Liver (tissue), 8 donors: ENCODE measurements at regions not wholly inside any gene's neighbourhood (a gene's known extent, or its start where the extent isn't known, plus 50 kb on each side); places are given as distances from the start of the nearest gene placed in this dataset.

Source experiments
- DNase-seq: peaks from one replicate; pipeline ENCODE4 v3.0.0-alpha.2; 2017; ENCODE audit warnings: low spot score
- H3K27ac ChIP-seq, 2 donors: one replicate each; pipeline ENCODE4 v1.7.0; 2013; ENCODE audit warnings: inconsistent platforms in 2 of 2, low read length in 2 of 2, control low read depth in 1 of 2, low read depth in 1 of 2, mild to moderate bottlenecking in 1 of 2
- H3K27me3 ChIP-seq, 4 donors: one replicate each; pipeline versions ENCODE4 v1.6.1 to v1.7.0; 2013; ENCODE audit warnings: low read length in 3 of 4, inconsistent platforms in 1 of 4, mild to moderate bottlenecking in 1 of 4, moderate library complexity in 1 of 4; ENCODE audit not compliant: control insufficient read depth in 4 of 4, insufficient read depth in 4 of 4
- H3K36me3 ChIP-seq, 4 donors: one replicate each; pipeline versions ENCODE4 v1.6.1 to v1.7.0; 2013; ENCODE audit warnings: low read length in 3 of 4, mild to moderate bottlenecking in 3 of 4, low read depth in 1 of 4, moderate library complexity in 1 of 4; ENCODE audit not compliant: control insufficient read depth in 4 of 4, insufficient read depth in 3 of 4
- H3K4me1 ChIP-seq, 4 donors: one replicate each; pipeline versions ENCODE4 v1.6.1 to v1.7.0; 2013; ENCODE audit warnings: low read length in 3 of 4, mild to moderate bottlenecking in 3 of 4, moderate library complexity in 1 of 4; ENCODE audit not compliant: control insufficient read depth in 4 of 4, insufficient read depth in 4 of 4
- H3K4me3 ChIP-seq, 3 donors: one replicate each; pipeline versions ENCODE4 v1.6.1 to v1.7.0; 2013; ENCODE audit warnings: low read length in 3 of 3, control low read depth in 1 of 3, low read depth in 1 of 3, mild to moderate bottlenecking in 1 of 3
- H3K9ac ChIP-seq, 2 donors: one replicate each; pipeline ENCODE4 v1.7.0; 2013; ENCODE audit warnings: low read length in 2 of 2, mild to moderate bottlenecking in 2 of 2, moderate library complexity in 2 of 2, control low read depth in 1 of 2, low read depth in 1 of 2
- H3K9me3 ChIP-seq, 4 donors: one replicate each; pipeline versions ENCODE4 v1.6.1 to v1.7.0; 2013; ENCODE audit warnings: low read length in 3 of 4; ENCODE audit not compliant: control insufficient read depth in 4 of 4
- CTCF ChIP-seq: fragments of 150-350 bp; IDR thresholded peaks from 2 replicates; pipeline ENCODE4 v1.5.1; 2017; ENCODE audit warnings: improper control_type of control experiment, low read depth, low read length; ENCODE audit not compliant: missing input control
- EGR1 ChIP-seq, 2 donors: IDR thresholded peaks; 2 replicates each; pipeline ENCODE4 v1.6.1; 2016 to 2018; ENCODE audit warnings: antibody characterized with exemption in 2 of 2, low read depth in 2 of 2
- FOXA1 ChIP-seq: IDR thresholded peaks from 2 replicates; pipeline ENCODE4 v1.6.1; 2016; ENCODE audit warnings: antibody characterized with exemption
- FOXA2 ChIP-seq: IDR thresholded peaks from 2 replicates; pipeline ENCODE4 v1.6.1; 2016; ENCODE audit warnings: antibody characterized with exemption
- HNF4A ChIP-seq, 2 donors: conservative IDR thresholded peaks; 2 replicates each; pipeline ENCODE4 v1.6.1; 2016; ENCODE audit warnings: antibody characterized with exemption in 2 of 2, mild to moderate bottlenecking in 2 of 2
- HNF4G ChIP-seq: IDR thresholded peaks from 2 replicates; pipeline ENCODE4 v1.6.1; 2016; ENCODE audit warnings: antibody characterized with exemption
- JUND ChIP-seq, 2 donors: IDR thresholded peaks; 2 replicates each; pipeline ENCODE4 v1.6.1; 2016; ENCODE audit warnings: antibody characterized with exemption in 2 of 2
- MAX ChIP-seq: IDR thresholded peaks from 2 replicates; pipeline ENCODE4 v1.6.1; 2016; ENCODE audit warnings: antibody characterized with exemption
- RAD21 ChIP-seq, 2 donors: IDR thresholded peaks; 2 replicates each; pipeline ENCODE4 v1.6.1; 2016; ENCODE audit warnings: antibody characterized with exemption in 2 of 2, mild to moderate bottlenecking in 2 of 2
- REST ChIP-seq: IDR thresholded peaks from 2 replicates; pipeline ENCODE4 v1.6.1; 2016; ENCODE audit warnings: antibody characterized with exemption, mild to moderate bottlenecking
- RXRA ChIP-seq, 2 donors: IDR thresholded peaks; 2 replicates each; pipeline ENCODE4 v1.6.1; 2017 to 2018; ENCODE audit warnings: antibody characterized with exemption in 2 of 2, mild to moderate bottlenecking in 1 of 2
- SP1 ChIP-seq: IDR thresholded peaks from 2 replicates; pipeline ENCODE4 v1.6.1; 2018; ENCODE audit warnings: antibody characterized with exemption, mild to moderate bottlenecking
- TAF1 ChIP-seq: conservative IDR thresholded peaks from 2 replicates; pipeline ENCODE4 v1.6.1; 2016; ENCODE audit warnings: antibody characterized with exemption, mild to moderate bottlenecking
- YY1 ChIP-seq: IDR thresholded peaks from 2 replicates; pipeline ENCODE4 v1.6.1; 2016; ENCODE audit warnings: antibody characterized with exemption, mild to moderate bottlenecking
- ZBTB33 ChIP-seq: IDR thresholded peaks from 2 replicates; pipeline ENCODE4 v1.6.1; 2016; ENCODE audit warnings: antibody characterized with exemption
- WGBS: extraction: QIAGEN DNeasy Blood & Tissue Kit; methylation state at CpG from one replicate; pipeline ENCODE4 v1.1.7; 2013; 5-methylcytosine and 5-hydroxymethylcytosine counted together
- donor health status: healthy.
- donor health status: healthy.
- donor health status: healthy.
- donor health status: healthy.
- donor health status: healthy.

GRCh38 chr6:74814440-74814839 lies 391.4 kb downstream of the COL12A1 start:
- Histone ChIP-seq H3K9ac (no peak overlapping the region), H3K36me3 (no peaks in the 10 kb centered on the region), H3K4me1 (no peaks in the 10 kb centered on the region), H3K27ac (no peak overlapping the region), H3K4me3 (no peak overlapping the region), H3K27me3 (no peaks in the 10 kb centered on the region), H3K9me3 (peaks cover 0 to 3% (median 0%) of the 10 kb centered on the region in 4 donors)
- no peak for DNase-seq
- TF ChIP-seq HNF4G: no peak
- 78% methylated on average over 4 of the region's 4 CpGs for WGBS

- WGBS: 68% methylated on average over 2 of the region's 2 CpGs
- H3K27me3 ChIP-seq: no peaks in the 10 kb centered on the region
- TF ChIP-seq REST (no peak), EGR1 (IDR thresholded peaks at IDR 0.05; ENCODE audit: low read depth in 2 of 2) (no peak), FOXA2 (no peak), YY1 (no peak), TAF1 (no peak), JUND (IDR thresholded peaks at IDR 0.05) (no peak), FOXA1 (no peak), SP1 (no peak), MAX (no peak)
- H3K4me1 ChIP-seq: no peaks in the 10 kb centered on the region
- H3K27ac ChIP-seq: no peak overlapping the region
- DNase-seq: no peak
- no peak overlapping the region for H3K9ac ChIP-seq
- no peak overlapping the region for H3K4me3 ChIP-seq
- H3K9me3 ChIP-seq: no peaks in the 10 kb centered on the region
- no peaks in the 10 kb centered on the region for H3K36me3 ChIP-seq
Measured at GRCh38 chr6:74807674-74808073, 398.2 kb downstream of the COL12A1 start.

- Histone ChIP-seq H3K27ac (no peak overlapping the region), H3K9me3 (no peaks in the 10 kb centered on the region), H3K27me3 (no peaks in the 10 kb centered on the region), H3K4me3 (no peak overlapping the region), H3K4me1 (no peaks in the 10 kb centered on the region), H3K36me3 (no peaks in the 10 kb centered on the region), H3K9ac (no peak overlapping the region)
- WGBS: 70% methylated on average over 5 of the region's 5 CpGs
- no peak for DNase-seq
- TF ChIP-seq SP1: no peak
- no peak for TF ChIP-seq JUND (IDR thresholded peaks at IDR 0.05)
- TF ChIP-seq HNF4A (conservative IDR thresholded peaks at IDR 0.05): no peak
- TF ChIP-seq EGR1 (IDR thresholded peaks at IDR 0.05; ENCODE audit: low read depth in 2 of 2): no peak
- TF ChIP-seq RAD21 (IDR thresholded peaks at IDR 0.05): no peak
- no peak for TF ChIP-seq REST
- TF ChIP-seq MAX: no peak
- no peak for TF ChIP-seq YY1
- TF ChIP-seq CTCF: no peak
- TF ChIP-seq ZBTB33: no peak
- TF ChIP-seq RXRA (IDR thresholded peaks at IDR 0.05): no peak
- TF ChIP-seq HNF4G: no peak
- TF ChIP-seq FOXA2: no peak
Measured at GRCh38 chr6:74805916-74806696, 399.7 kb downstream of the COL12A1 start.
